Hepatocyte (in vitro differentiated cells): ENCODE measurements at regions not wholly inside any gene's neighbourhood (a gene's known extent, or its start where the extent isn't known, plus 50 kb on each side); places are given as distances from the start of the nearest gene placed in this dataset.

Source experiments
- CTCF ChIP-seq: fragments of 200-600 bp; sonication (generic); IDR thresholded peaks from 2 replicates; pipeline ENCODE4 v1.5.1; 2016; ENCODE audit warnings: antibody characterized with exemption, mild to moderate bottlenecking; ENCODE audit not compliant: poor library complexity
- EZH2 ChIP-seq: fragments of 200-600 bp; sonication (generic); IDR thresholded peaks from 2 replicates; pipeline ENCODE4 v1.6.1; 2016; ENCODE audit warnings: antibody characterized with exemption, mild to moderate bottlenecking, borderline replicate concordance
- EZH2phosphoT487 ChIP-seq: fragments of 200-600 bp; sonication (generic); IDR thresholded peaks from one replicate; pipeline ENCODE4 v1.6.1; 2018; ENCODE audit warnings: antibody characterized with exemption, mild to moderate bottlenecking, low read depth, moderate library complexity; ENCODE audit not compliant: unreplicated experiment, severe bottlenecking

DNA sequence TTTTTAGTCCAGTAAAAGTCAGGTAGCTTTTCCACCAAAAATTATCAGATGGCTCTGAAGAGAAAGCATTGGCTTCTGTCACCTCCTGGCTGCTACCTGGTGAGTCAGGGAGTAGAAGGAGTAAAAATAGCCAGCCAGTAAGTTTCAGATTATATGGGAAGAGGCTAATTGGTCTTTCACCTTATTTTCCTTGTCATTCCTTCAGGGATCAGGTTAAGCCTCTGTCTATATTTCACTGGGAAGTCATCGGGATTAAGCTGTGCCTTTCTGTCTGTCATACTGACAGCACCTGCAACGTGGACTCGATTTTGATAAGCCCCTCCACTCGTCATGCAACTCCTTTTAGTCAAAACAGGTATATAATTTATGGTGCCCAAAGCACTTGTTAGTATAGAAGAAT lies 380.7 kb upstream of the CELF4 start:
- no peak for TF ChIP-seq CTCF
- TF ChIP-seq EZH2 = no peak
- no peak for TF ChIP-seq EZH2phosphoT487
